DMS114 treated with DMSO at 0.1 percent for 48 hours (cell line): ENCODE measurements at regions not wholly inside any gene's neighbourhood (a gene's known extent, or its start where the extent isn't known, plus 50 kb on each side); places are given as distances from the start of the nearest gene placed in this dataset.
"Not testable (repeated sequence)": the region's sequence is repeated elsewhere in the genome, so short reads cannot be mapped to it uniquely, and the experiment has no call there.

ENCODE experiments used
- DNase-seq: peaks from one replicate; lab custom pipeline; 2025; ENCODE audit not compliant: unreplicated experiment; lab: John Stamatoyannopoulos, UW

GRCh38 chr5:14993459-14994133 is 122.0 kb upstream of the ANKH start:
- not testable (repeated sequence) for DNase-seq

GRCh38 chr5:14992751-14993458 is 121.3 kb upstream of the ANKH start:
- not testable (repeated sequence) for DNase-seq

GRCh38 chr5:14988223-14988622 is 116.6 kb upstream of the ANKH start:
- DNase-seq = no peak

- no peak for DNase-seq
Measured at GRCh38 chr5:14986413-14986812, 114.8 kb upstream of the ANKH start.

GRCh38 chr5:14983666-14984441 is 112.3 kb upstream of the ANKH start:
- DNase-seq = no peak

- DNase-seq = no peak
Measured at GRCh38 chr5:14980698-14981097, 109.1 kb upstream of the ANKH start.

GRCh38 chr5:14977058-14977685 is 105.6 kb upstream of the ANKH start:
- no peak for DNase-seq

GRCh38 chr5:14976486-14976885 is 104.9 kb upstream of the ANKH start:
- DNase-seq = no peak

GRCh38 chr5:14971873-14972272 is 100.3 kb upstream of the ANKH start:
- DNase-seq = no peak

- DNase-seq = no peak
Measured at GRCh38 chr5:14968796-14969195, 97.2 kb upstream of the ANKH start.

GRCh38 chr5:14967166-14967565 is 95.6 kb upstream of the ANKH start:
- no peak for DNase-seq

- no peak for DNase-seq
Measured at GRCh38 chr5:14965815-14966214, 94.2 kb upstream of the ANKH start.

- DNase-seq = no peak
Measured at GRCh38 chr5:14962604-14963003, 91.0 kb upstream of the ANKH start.

GRCh38 chr5:14960120-14960462 is 88.5 kb upstream of the ANKH start:
- DNase-seq = no peak

GRCh38 chr5:14959399-14960119 is 88.0 kb upstream of the ANKH start:
- no peak for DNase-seq

- no peak for DNase-seq
Measured at GRCh38 chr5:14958188-14958587, 86.6 kb upstream of the ANKH start.

GRCh38 chr5:14956423-14957046 is 85.0 kb upstream of the ANKH start:
- DNase-seq = no peak

GRCh38 chr5:14954616-14955343 is 83.2 kb upstream of the ANKH start:
- no peak for DNase-seq

GRCh38 chr5:14954216-14954615 is 82.6 kb upstream of the ANKH start:
- DNase-seq = no peak

- DNase-seq = no peak
Measured at GRCh38 chr5:14953075-14953607, 81.6 kb upstream of the ANKH start.
